H9 (cell line): ENCODE measurements at regions not wholly inside any gene's neighbourhood (a gene's known extent, or its start where the extent isn't known, plus 50 kb on each side); places are given as distances from the start of the nearest gene placed in this dataset.
A peak's percentile ranks its signal among the peaks of the same experiment; 100 is the strongest.

Experiments
- DNase-seq: peaks from one replicate; pipeline ENCODE4 v3.0.0-alpha.2; 2017
- H2AFZ ChIP-seq: one replicate; pipeline ENCODE4 v1.6.1; 2013; ENCODE audit warnings: mild to moderate bottlenecking, low read length, control low read depth, moderate library complexity
- H2AK5ac ChIP-seq: 2 replicates; pipeline ENCODE4 v1.6.1; 2013; ENCODE audit warnings: low read length, control low read depth, mixed read lengths; ENCODE audit not compliant: insufficient read length
- H2BK120ac ChIP-seq: one replicate; pipeline ENCODE4 v1.6.1; 2013; ENCODE audit warnings: low read depth, mild to moderate bottlenecking, low read length, control low read depth, inconsistent platforms; ENCODE audit not compliant: poor library complexity, severe bottlenecking
- H2BK12ac ChIP-seq: 2 replicates; pipeline ENCODE4 v1.6.1; 2013; ENCODE audit warnings: low read length, control low read depth, mixed read lengths, low read depth; ENCODE audit not compliant: insufficient read length
- H2BK15ac ChIP-seq: 2 replicates; pipeline ENCODE4 v1.6.1; 2013; ENCODE audit warnings: low read depth, low read length, control low read depth
- H2BK20ac ChIP-seq: one replicate; pipeline ENCODE4 v1.6.1; 2013; ENCODE audit warnings: low read depth, mild to moderate bottlenecking, low read length, control low read depth, inconsistent platforms; ENCODE audit not compliant: poor library complexity, severe bottlenecking
- H2BK5ac ChIP-seq: 2 replicates; pipeline ENCODE4 v1.6.1; 2013; ENCODE audit warnings: low read length, control low read depth, mixed read lengths; ENCODE audit not compliant: insufficient read length
- H3K14ac ChIP-seq: 2 replicates; pipeline ENCODE4 v1.6.1; 2013; ENCODE audit warnings: low read length, control low read depth; ENCODE audit not compliant: insufficient read depth
- H3K18ac ChIP-seq: 2 replicates; pipeline ENCODE4 v1.6.1; 2013; ENCODE audit warnings: low read depth, mild to moderate bottlenecking, mixed read lengths, low read length, control low read depth; ENCODE audit not compliant: insufficient read length
- H3K23ac ChIP-seq: 2 replicates; pipeline ENCODE4 v1.6.1; 2013; ENCODE audit warnings: low read length, control low read depth, mixed read lengths, low read depth; ENCODE audit not compliant: insufficient read length
- H3K23me2 ChIP-seq: 2 replicates; pipeline ENCODE4 v1.6.1; 2013; ENCODE audit warnings: low read depth, mild to moderate bottlenecking, mixed read lengths, low read length, control low read depth; ENCODE audit not compliant: insufficient read length, poor library complexity, severe bottlenecking
- H3K27ac ChIP-seq: 2 replicates; pipeline ENCODE4 v1.5.1; 2013; ENCODE audit warnings: low read length, control low read depth, mixed read lengths, low read depth; ENCODE audit not compliant: insufficient read length
- H3K27me3 ChIP-seq: 2 replicates; pipeline ENCODE4 v1.6.1; 2013; ENCODE audit warnings: low read length, control low read depth, inconsistent platforms; ENCODE audit not compliant: insufficient read depth
- H3K4ac ChIP-seq: 2 replicates; pipeline ENCODE4 v1.6.1; 2013; ENCODE audit warnings: low read depth, mild to moderate bottlenecking, control low read depth, inconsistent platforms, low read length, moderate library complexity
- H3K4me1 ChIP-seq: 2 replicates; pipeline ENCODE4 v1.6.1; 2013; ENCODE audit warnings: low read length, control low read depth, inconsistent platforms; ENCODE audit not compliant: insufficient read depth
- H3K4me2 ChIP-seq: 2 replicates; pipeline ENCODE4 v1.6.1; 2013; ENCODE audit warnings: low read length, control low read depth, mixed read lengths; ENCODE audit not compliant: insufficient read length, insufficient read depth
- H3K56ac ChIP-seq: 2 replicates; pipeline ENCODE4 v1.6.1; 2013; ENCODE audit warnings: low read depth, mild to moderate bottlenecking, mixed read lengths, low read length, control low read depth; ENCODE audit not compliant: insufficient read length
- H3K79me1 ChIP-seq: 2 replicates; pipeline ENCODE4 v1.6.1; 2013; ENCODE audit warnings: low read depth, mild to moderate bottlenecking, moderate library complexity, low read length, control low read depth, inconsistent platforms; ENCODE audit not compliant: insufficient read depth, poor library complexity, severe bottlenecking
- H3K79me2 ChIP-seq: 2 replicates; pipeline ENCODE4 v1.6.1; 2013; ENCODE audit warnings: low read length, control low read depth, inconsistent platforms; ENCODE audit not compliant: insufficient read depth
- H3K9ac ChIP-seq: 2 replicates; pipeline ENCODE4 v1.6.1; 2013; ENCODE audit warnings: low read length, control low read depth, mixed read lengths; ENCODE audit not compliant: insufficient read length; ENCODE audit errors: extremely low read depth
- H3K9me3 ChIP-seq: one replicate; pipeline ENCODE4 v1.6.1; 2013; ENCODE audit warnings: low read depth, low read length, inconsistent platforms; ENCODE audit not compliant: control insufficient read depth
- H3T11ph ChIP-seq: one replicate; pipeline ENCODE4 v1.6.1; 2013; ENCODE audit warnings: mild to moderate bottlenecking, low read length, control low read depth, inconsistent platforms
- H4K20me1 ChIP-seq: one replicate; pipeline ENCODE4 v1.6.1; 2013; ENCODE audit not compliant: control insufficient read depth, insufficient read length, insufficient read depth
- H4K5ac ChIP-seq: 2 replicates; pipeline ENCODE4 v1.6.1; 2013; ENCODE audit warnings: low read depth, mild to moderate bottlenecking, mixed read lengths, low read length, control low read depth; ENCODE audit not compliant: insufficient read length
- H4K8ac ChIP-seq: replicated peaks from 2 replicates; pipeline ENCODE4 v1.6.1; 2013; ENCODE audit warnings: low read length, control low read depth, mixed read lengths, low read depth; ENCODE audit not compliant: insufficient read length
- H4K91ac ChIP-seq: 2 replicates; pipeline ENCODE4 v1.6.1; 2013; ENCODE audit warnings: low read depth, mild to moderate bottlenecking, moderate library complexity, mixed read lengths, low read length, control low read depth; ENCODE audit not compliant: insufficient read length
- H3K27ac Mint-ChIP-seq, 3 experiments: 2 replicates in 2 of 3; 3 replicates in 1 of 3; pipeline ENCODE4 v1.8.0; 2020 to 2021; ENCODE audit warnings: mixed read lengths in 3 of 3, mild to moderate bottlenecking in 1 of 3, moderate library complexity in 1 of 3
- H3K27me3 Mint-ChIP-seq: 2 replicates; pipeline ENCODE4 v1.8.0; 2021; ENCODE audit warnings: low read depth, mild to moderate bottlenecking, moderate library complexity, mixed read lengths
- H3K36me3 Mint-ChIP-seq, 3 experiments: 2 replicates in 2 of 3; 3 replicates in 1 of 3; pipeline ENCODE4 v1.8.0; 2020 to 2021; ENCODE audit warnings: low read depth in 3 of 3, mixed read lengths in 3 of 3; ENCODE audit not compliant: insufficient read depth in 1 of 3
- H3K4me1 Mint-ChIP-seq, 2 experiments: 2 replicates each; pipeline ENCODE4 v1.8.0; 2020; ENCODE audit warnings: mixed read lengths in 2 of 2
- H3K4me3 Mint-ChIP-seq, 2 experiments: 2 replicates in 1 of 2; 3 replicates in 1 of 2; pipeline ENCODE4 v1.8.0; 2020 to 2021; ENCODE audit warnings: mild to moderate bottlenecking in 2 of 2, mixed read lengths in 2 of 2, moderate library complexity in 1 of 2
- H3K9me3 Mint-ChIP-seq, 2 experiments: 2 replicates in 1 of 2; 3 replicates in 1 of 2; pipeline ENCODE4 v1.8.0; 2020; ENCODE audit warnings: mild to moderate bottlenecking in 2 of 2, mixed read lengths in 2 of 2, moderate library complexity in 1 of 2
- CTCF ChIP-seq: fragments of 200-600 bp; sonication (generic); conservative IDR thresholded peaks from 3 replicates; pipeline ENCODE4 v1.8.0; 2021; ENCODE audit warnings: antibody characterized with exemption, mild to moderate bottlenecking

GRCh38 chr5:44740660-44741059, 68.1 kb upstream of the MRPS30 start:
- no peaks in the 10 kb centered on the region for H3K9me3 Mint-ChIP-seq

More at GRCh38 chr5:44740660-44741059, 68.1 kb upstream of the MRPS30 start:
- no peak overlapping the region for H3K27ac ChIP-seq
- H4K5ac ChIP-seq = no peak overlapping the region
- H2BK120ac ChIP-seq = no peak overlapping the region
- Mint-ChIP-seq H3K36me3 (no peaks in the 10 kb centered on the region), H3K4me3 (no peak overlapping the region), H3K4me1 (peaks cover under 1 to 1% of the 10 kb centered on the region in 2 experiments; a peak in 2 of 4 replicates), H3K27me3 (no peaks in the 10 kb centered on the region; the same call in 1 of the 2 replicates), H3K27ac (no peak overlapping the region)
- no peaks in the 10 kb centered on the region for H3K79me2 ChIP-seq
- no peak overlapping the region for H2BK15ac ChIP-seq
- H3K23me2 ChIP-seq = no peaks in the 10 kb centered on the region
- H4K8ac ChIP-seq = no peak overlapping the region
- no peak for DNase-seq
- no peak overlapping the region for H2BK20ac ChIP-seq
- H4K20me1 ChIP-seq = no peaks in the 10 kb centered on the region
- H3K27me3 ChIP-seq = no peaks in the 10 kb centered on the region
- no peak overlapping the region for H3K9ac ChIP-seq
- H2BK12ac ChIP-seq = no peak overlapping the region
- H3K4me2 ChIP-seq = no peak overlapping the region
- H3K56ac ChIP-seq = no peak overlapping the region
- H3T11ph ChIP-seq = no peak overlapping the region
- no peak overlapping the region for H3K23ac ChIP-seq
- peak; percentile 34; the same call in 1 of the 3 replicates for TF ChIP-seq CTCF
- no peaks in the 10 kb centered on the region for H3K4me1 ChIP-seq
- no peak overlapping the region for H2AFZ ChIP-seq
- no peak overlapping the region for H3K18ac ChIP-seq
- no peaks in the 10 kb centered on the region for H3K9me3 ChIP-seq
- no peak overlapping the region for H4K91ac ChIP-seq
- no peaks in the 10 kb centered on the region for H3K79me1 ChIP-seq
- H3K14ac ChIP-seq = no peak overlapping the region
- H3K4ac ChIP-seq = no peak overlapping the region
- no peak overlapping the region for H2BK5ac ChIP-seq
- no peak overlapping the region for H2AK5ac ChIP-seq
